ENCODE measurements at regions not wholly inside any gene's neighbourhood (a gene's known extent, or its start where the extent isn't known, plus 50 kb on each side); places are given as distances from the start of the nearest gene placed in this dataset.

DNA sequence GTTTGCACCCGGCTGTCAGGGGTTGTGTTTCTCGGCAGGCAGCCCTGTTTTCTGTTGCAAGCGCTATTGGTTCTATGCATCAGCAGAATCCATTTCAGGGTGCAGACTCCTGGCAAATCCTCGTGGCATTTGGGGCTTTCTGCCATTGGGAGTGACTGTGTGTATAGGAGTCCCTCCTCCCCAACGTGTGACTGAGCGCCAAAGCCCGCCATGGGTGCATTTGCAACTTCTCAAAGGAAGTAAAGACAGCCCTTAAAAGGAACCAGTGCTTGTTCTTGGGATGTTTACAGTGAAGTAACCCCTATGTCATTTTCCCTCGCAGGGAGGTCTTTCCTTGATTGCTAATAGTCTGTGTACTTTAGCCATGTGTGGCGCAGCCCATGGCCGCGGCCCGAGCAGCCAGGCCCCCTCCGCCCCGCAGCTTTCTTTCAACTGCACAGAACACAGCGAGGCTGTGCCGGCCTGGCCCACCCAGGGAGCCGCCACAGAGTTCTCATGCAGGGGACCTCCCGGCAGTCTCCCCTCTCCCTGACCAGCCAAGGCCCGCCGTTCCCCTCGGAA, 175.6 kb downstream of the HSD17B3 start:
- Histone ChIP-seq H3K4me1 (ENCODE audit: control insufficient read depth, low read depth, low read length) (peaks cover 33% of the 10 kb centered on the region), H3K9ac (ENCODE audit: low read length) (no peak overlapping the region), H3K36me3 (ENCODE audit: control insufficient read depth, low read depth, low read length) (no peaks in the 10 kb centered on the region), H3K27ac (ENCODE audit: low read length) (no peak overlapping the region), H3K9me3 (ENCODE audit: control insufficient read depth, low read depth, low read length) (no peaks in the 10 kb centered on the region), H3K27me3 (ENCODE audit: control insufficient read depth, insufficient read depth, low read length) (peaks cover 14% of the 10 kb centered on the region), H3K4me3 (ENCODE audit: low read length) (no peak overlapping the region)

GRCh38 chr9:96125624-96126023, 176.4 kb downstream of the HSD17B3 start:
- peaks cover 13% of the 10 kb centered on the region for H3K27me3 ChIP-seq (ENCODE audit: control insufficient read depth, insufficient read depth, low read length)

DNA sequence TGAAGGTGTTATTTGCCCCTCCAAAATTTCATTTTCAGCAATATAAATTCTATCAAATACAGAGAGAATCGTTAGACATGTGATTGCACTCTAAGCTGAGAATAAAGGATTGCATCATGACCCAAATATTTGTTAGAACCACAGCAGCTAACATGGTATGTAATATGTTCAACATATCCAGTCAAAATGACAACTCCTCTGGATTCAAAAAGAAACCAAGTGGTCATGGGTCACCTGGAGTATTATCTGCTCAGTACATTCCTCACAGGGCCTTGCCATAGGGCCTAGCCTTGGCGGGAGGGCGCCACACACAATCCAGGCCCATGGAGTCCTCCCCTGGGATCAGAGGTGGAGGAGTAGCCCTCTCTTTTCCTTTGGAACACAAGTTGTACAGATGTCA, 179.2 kb downstream of the HSD17B3 start:
- Histone ChIP-seq H3K4me3 (ENCODE audit: low read length) (no peak overlapping the region), H3K27me3 (ENCODE audit: control insufficient read depth, insufficient read depth, low read length) (peaks cover 10% of the 10 kb centered on the region), H3K36me3 (ENCODE audit: control insufficient read depth, low read depth, low read length) (no peaks in the 10 kb centered on the region), H3K9ac (ENCODE audit: low read length) (no peak overlapping the region), H3K9me3 (ENCODE audit: control insufficient read depth, low read depth, low read length) (no peaks in the 10 kb centered on the region), H3K27ac (ENCODE audit: low read length) (no peak overlapping the region), H3K4me1 (ENCODE audit: control insufficient read depth, low read depth, low read length) (peaks cover 10% of the 10 kb centered on the region)

More at GRCh38 chr9:96125624-96126023, 176.4 kb downstream of the HSD17B3 start:
- no peak overlapping the region for H3K27ac ChIP-seq (ENCODE audit: low read length)
- H3K9me3 ChIP-seq (ENCODE audit: control insufficient read depth, low read depth, low read length) = no peaks in the 10 kb centered on the region
- no peak overlapping the region for H3K9ac ChIP-seq (ENCODE audit: low read length)
- H3K36me3 ChIP-seq (ENCODE audit: control insufficient read depth, low read depth, low read length) = no peaks in the 10 kb centered on the region
- H3K4me3 ChIP-seq (ENCODE audit: low read length) = no peak overlapping the region
- peaks cover 33% of the 10 kb centered on the region for H3K4me1 ChIP-seq (ENCODE audit: control insufficient read depth, low read depth, low read length)

DNA sequence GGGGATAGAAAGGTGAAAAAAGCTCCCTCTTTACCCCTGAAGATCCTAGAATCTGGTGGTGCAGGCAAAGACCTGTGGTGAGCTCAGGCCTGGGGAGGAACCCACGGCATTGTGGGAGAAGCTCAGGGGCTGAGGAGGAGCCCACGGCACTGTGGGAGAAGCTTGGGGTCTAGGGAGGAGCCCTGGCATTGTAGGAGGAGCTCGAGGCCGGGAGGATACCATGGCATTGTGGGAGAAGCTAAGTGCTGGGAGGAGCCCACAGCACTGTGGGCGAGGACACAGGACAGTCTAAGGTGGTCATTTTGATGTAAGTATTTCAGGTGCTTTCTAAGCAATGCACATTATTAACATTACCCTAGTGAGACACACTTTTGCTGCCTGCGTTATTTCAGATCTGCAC, 179.7 kb downstream of the HSD17B3 start:
- H3K4me3 ChIP-seq (ENCODE audit: low read length) = no peak overlapping the region
- H3K27me3 ChIP-seq (ENCODE audit: control insufficient read depth, insufficient read depth, low read length) = peaks cover 6% of the 10 kb centered on the region
- no peak overlapping the region for H3K9ac ChIP-seq (ENCODE audit: low read length)
- no peaks in the 10 kb centered on the region for H3K36me3 ChIP-seq (ENCODE audit: control insufficient read depth, low read depth, low read length)
- peaks cover 15% of the 10 kb centered on the region for H3K4me1 ChIP-seq (ENCODE audit: control insufficient read depth, low read depth, low read length)
- H3K9me3 ChIP-seq (ENCODE audit: control insufficient read depth, low read depth, low read length) = no peaks in the 10 kb centered on the region
- no peak overlapping the region for H3K27ac ChIP-seq (ENCODE audit: low read length)

DNA sequence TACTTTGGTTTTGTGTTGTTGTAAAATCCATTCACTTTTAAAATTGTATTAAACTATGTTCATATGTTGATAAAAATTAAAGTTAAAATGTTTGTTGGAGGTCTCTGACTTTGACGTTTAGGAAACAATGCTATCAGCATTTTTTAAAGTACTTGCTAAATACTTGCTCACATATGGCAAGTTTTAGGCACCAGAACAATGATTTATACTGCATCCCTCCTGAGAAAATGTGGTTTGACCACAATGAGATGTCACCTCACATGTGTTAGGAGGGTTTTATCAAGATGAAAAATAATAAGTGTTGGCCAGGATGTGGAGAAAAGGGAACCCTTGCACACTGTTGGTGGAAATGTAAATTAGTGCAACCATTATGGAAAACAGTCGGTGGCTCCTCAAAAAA, 180.8 kb downstream of the HSD17B3 start:
- Histone ChIP-seq H3K27me3 (ENCODE audit: control insufficient read depth, insufficient read depth, low read length) (peaks cover 4% of the 10 kb centered on the region), H3K36me3 (ENCODE audit: control insufficient read depth, low read depth, low read length) (no peaks in the 10 kb centered on the region), H3K27ac (ENCODE audit: low read length) (no peak overlapping the region), H3K4me1 (ENCODE audit: control insufficient read depth, low read depth, low read length) (peaks cover 10% of the 10 kb centered on the region), H3K9me3 (ENCODE audit: control insufficient read depth, low read depth, low read length) (no peaks in the 10 kb centered on the region), H3K9ac (ENCODE audit: low read length) (no peak overlapping the region), H3K4me3 (ENCODE audit: low read length) (no peak overlapping the region)

DNA sequence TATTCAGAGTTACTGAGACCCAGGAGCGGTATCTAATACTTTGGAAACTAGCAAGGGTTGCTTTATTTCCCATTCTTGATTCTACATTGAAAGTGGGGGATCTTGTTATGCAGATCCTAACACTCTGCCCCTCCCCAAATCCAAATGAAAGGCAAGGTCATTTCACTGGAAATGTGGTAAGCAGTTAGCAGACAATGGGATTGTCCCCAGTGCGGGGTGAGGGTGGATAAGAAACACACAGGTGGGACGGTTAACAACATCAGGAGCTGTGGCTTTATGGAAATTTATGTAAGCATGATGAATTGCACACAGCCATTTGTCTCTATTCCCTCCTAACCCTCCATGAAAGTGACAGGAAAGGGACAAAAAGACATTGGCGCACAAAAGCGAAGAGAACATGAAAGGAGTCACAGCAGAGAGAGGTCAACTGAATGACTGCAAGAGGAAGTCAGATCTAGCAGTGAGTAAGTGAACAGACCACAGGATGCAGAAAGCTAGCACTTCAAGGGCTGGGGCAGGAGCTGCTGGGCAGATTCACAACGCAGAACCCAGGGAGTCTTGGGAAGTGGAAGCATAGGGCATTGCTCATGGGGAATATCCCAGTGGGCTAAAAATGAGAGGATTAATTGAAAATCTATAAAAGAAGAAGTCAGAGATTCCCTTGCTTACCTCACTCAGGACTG, 184.4 kb downstream of the HSD17B3 start:
- H3K9ac ChIP-seq (ENCODE audit: low read length) = no peak overlapping the region
- H3K27me3 ChIP-seq (ENCODE audit: control insufficient read depth, insufficient read depth, low read length) = no peaks in the 10 kb centered on the region
- H3K9me3 ChIP-seq (ENCODE audit: control insufficient read depth, low read depth, low read length) = no peaks in the 10 kb centered on the region
- peaks cover 6% of the 10 kb centered on the region for H3K4me1 ChIP-seq (ENCODE audit: control insufficient read depth, low read depth, low read length)
- H3K36me3 ChIP-seq (ENCODE audit: control insufficient read depth, low read depth, low read length) = no peaks in the 10 kb centered on the region
- H3K27ac ChIP-seq (ENCODE audit: low read length) = no peak overlapping the region
- H3K4me3 ChIP-seq (ENCODE audit: low read length) = no peak overlapping the region

- Histone ChIP-seq H3K36me3 (ENCODE audit: control insufficient read depth, low read depth, low read length) (no peaks in the 10 kb centered on the region), H3K9ac (ENCODE audit: low read length) (no peak overlapping the region), H3K9me3 (ENCODE audit: control insufficient read depth, low read depth, low read length) (no peaks in the 10 kb centered on the region), H3K27ac (ENCODE audit: low read length) (no peak overlapping the region), H3K27me3 (ENCODE audit: control insufficient read depth, insufficient read depth, low read length) (no peaks in the 10 kb centered on the region), H3K4me3 (ENCODE audit: low read length) (no peak overlapping the region), H3K4me1 (ENCODE audit: control insufficient read depth, low read depth, low read length) (peaks cover 6% of the 10 kb centered on the region)
Observed at GRCh38 chr9:96116275-96117064, 185.5 kb downstream of the HSD17B3 start.

- Histone ChIP-seq H3K27ac (ENCODE audit: low read length) (no peak overlapping the region), H3K36me3 (ENCODE audit: control insufficient read depth, low read depth, low read length) (no peaks in the 10 kb centered on the region), H3K9ac (ENCODE audit: low read length) (no peak overlapping the region), H3K4me3 (ENCODE audit: low read length) (no peak overlapping the region), H3K4me1 (ENCODE audit: control insufficient read depth, low read depth, low read length) (peaks cover 6% of the 10 kb centered on the region), H3K27me3 (ENCODE audit: control insufficient read depth, insufficient read depth, low read length) (no peaks in the 10 kb centered on the region), H3K9me3 (ENCODE audit: control insufficient read depth, low read depth, low read length) (no peaks in the 10 kb centered on the region)
Observed at GRCh38 chr9:96115836-96116235, 186.1 kb downstream of the HSD17B3 start.

- Histone ChIP-seq H3K9ac (ENCODE audit: low read length) (no peak overlapping the region), H3K27ac (ENCODE audit: low read length) (no peak overlapping the region), H3K27me3 (ENCODE audit: control insufficient read depth, insufficient read depth, low read length) (no peaks in the 10 kb centered on the region), H3K9me3 (ENCODE audit: control insufficient read depth, low read depth, low read length) (no peaks in the 10 kb centered on the region), H3K36me3 (ENCODE audit: control insufficient read depth, low read depth, low read length) (no peaks in the 10 kb centered on the region), H3K4me1 (ENCODE audit: control insufficient read depth, low read depth, low read length) (peaks cover 6% of the 10 kb centered on the region), H3K4me3 (ENCODE audit: low read length) (no peak overlapping the region)
Observed at GRCh38 chr9:96113032-96113431, 188.9 kb downstream of the HSD17B3 start.

- H3K9ac ChIP-seq (ENCODE audit: low read length) = no peak overlapping the region
- no peaks in the 10 kb centered on the region for H3K4me1 ChIP-seq (ENCODE audit: control insufficient read depth, low read depth, low read length)
- no peaks in the 10 kb centered on the region for H3K27me3 ChIP-seq (ENCODE audit: control insufficient read depth, insufficient read depth, low read length)
- no peak overlapping the region for H3K4me3 ChIP-seq (ENCODE audit: low read length)
- H3K9me3 ChIP-seq (ENCODE audit: control insufficient read depth, low read depth, low read length) = no peaks in the 10 kb centered on the region
- no peaks in the 10 kb centered on the region for H3K36me3 ChIP-seq (ENCODE audit: control insufficient read depth, low read depth, low read length)
- H3K27ac ChIP-seq (ENCODE audit: low read length) = no peak overlapping the region
Observed at GRCh38 chr9:96109680-96110351, 192.2 kb downstream of the HSD17B3 start.

GRCh38 chr9:96108691-96109380, 193.1 kb downstream of the HSD17B3 start:
- Histone ChIP-seq H3K36me3 (ENCODE audit: control insufficient read depth, low read depth, low read length) (no peaks in the 10 kb centered on the region), H3K9me3 (ENCODE audit: control insufficient read depth, low read depth, low read length) (no peaks in the 10 kb centered on the region), H3K4me1 (ENCODE audit: control insufficient read depth, low read depth, low read length) (no peaks in the 10 kb centered on the region), H3K4me3 (ENCODE audit: low read length) (no peak overlapping the region), H3K27ac (ENCODE audit: low read length) (no peak overlapping the region), H3K9ac (ENCODE audit: low read length) (no peak overlapping the region), H3K27me3 (ENCODE audit: control insufficient read depth, insufficient read depth, low read length) (no peaks in the 10 kb centered on the region)
